Mucosa of descending colon (tissue), 3 donors: ENCODE measurements at regions not wholly inside any gene's neighbourhood (a gene's known extent, or its start where the extent isn't known, plus 50 kb on each side); places are given as distances from the start of the nearest gene placed in this dataset.

Source experiments
- ATAC-seq: fragments of 200-7000 bp; cut with Tn5 transposase; one replicate; pipeline ENCODE4 v1.9.1; 2020; ENCODE audit warnings: mild to moderate bottlenecking, moderate library complexity
- DNase-seq, 3 donors: peaks; one replicate each; pipeline ENCODE4 v3.0.0-alpha.2; 2020
- H3K36me3 ChIP-seq: fragments of 200-600 bp; one replicate; pipeline ENCODE4 v1.8.0; 2021; ENCODE audit warnings: low read depth, mild to moderate bottlenecking
- H3K4me1 ChIP-seq: fragments of 200-600 bp; one replicate; pipeline ENCODE4 v1.8.0; 2021; ENCODE audit warnings: low read depth, mild to moderate bottlenecking
- H3K4me3 ChIP-seq: fragments of 200-600 bp; one replicate; pipeline ENCODE4 v1.8.0; 2021; ENCODE audit warnings: mild to moderate bottlenecking
- H3K9me3 ChIP-seq: fragments of 200-600 bp; one replicate; pipeline ENCODE4 v1.8.0; 2021; ENCODE audit warnings: mild to moderate bottlenecking
- intact Hi-C, 2 donors: fragments of 100-400 bp; cut with DNase I in 1 of 2; cut with micrococcal nuclease in 1 of 2; formaldehyde crosslinking; loops; one replicate each; pipeline versions ENCODE4 v1.11.0 to v1.11.1; 2022; cut with DNase I, micrococcal nuclease
- TF ChIP-seq, protein P1 (sequence below): fragments of 200-600 bp; IDR thresholded peaks from one replicate; pipeline ENCODE4 v1.8.0; 2022; ENCODE audit warnings: antibody characterized with exemption, mild to moderate bottlenecking
- donor health status: DM: no; HTN: no; CAD: no; lungs with moderate emphysema.
- donor health status: DM: no; HTN: no; CAD: no.
- donor health status: DM: no; HTN: yes; CAD: no.

DNA sequence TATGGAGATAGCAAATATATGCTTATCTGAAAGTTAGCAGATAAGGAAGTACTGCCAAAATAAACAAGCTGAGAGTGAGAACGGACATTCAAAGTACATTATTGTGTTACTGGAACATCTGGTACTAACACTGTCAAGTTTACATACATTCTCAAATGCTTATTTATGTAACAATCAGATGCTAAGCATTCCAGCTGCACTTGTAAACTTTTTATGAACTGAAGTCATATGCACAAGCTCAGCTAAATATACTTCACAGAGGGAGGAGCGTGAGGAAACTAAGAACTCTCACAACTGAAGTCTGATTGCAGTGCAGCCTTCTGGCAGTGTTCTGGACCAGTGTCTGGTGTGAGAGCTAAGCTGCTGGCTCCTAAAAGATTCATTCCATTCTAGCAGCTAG is 223.7 kb upstream of the NANOGP8 start:
- intact Hi-C loops = loop anchor here in 1 of 2 donors (10.0 kb wide), 1 partner anchor 76 kb away; no protein-coding TSS in a partner anchor
- ATAC-seq (peak; percentile 86), DNase-seq (peak in 1 of 3 donors; percentile 51)
- TF ChIP-seq, protein P1, sequence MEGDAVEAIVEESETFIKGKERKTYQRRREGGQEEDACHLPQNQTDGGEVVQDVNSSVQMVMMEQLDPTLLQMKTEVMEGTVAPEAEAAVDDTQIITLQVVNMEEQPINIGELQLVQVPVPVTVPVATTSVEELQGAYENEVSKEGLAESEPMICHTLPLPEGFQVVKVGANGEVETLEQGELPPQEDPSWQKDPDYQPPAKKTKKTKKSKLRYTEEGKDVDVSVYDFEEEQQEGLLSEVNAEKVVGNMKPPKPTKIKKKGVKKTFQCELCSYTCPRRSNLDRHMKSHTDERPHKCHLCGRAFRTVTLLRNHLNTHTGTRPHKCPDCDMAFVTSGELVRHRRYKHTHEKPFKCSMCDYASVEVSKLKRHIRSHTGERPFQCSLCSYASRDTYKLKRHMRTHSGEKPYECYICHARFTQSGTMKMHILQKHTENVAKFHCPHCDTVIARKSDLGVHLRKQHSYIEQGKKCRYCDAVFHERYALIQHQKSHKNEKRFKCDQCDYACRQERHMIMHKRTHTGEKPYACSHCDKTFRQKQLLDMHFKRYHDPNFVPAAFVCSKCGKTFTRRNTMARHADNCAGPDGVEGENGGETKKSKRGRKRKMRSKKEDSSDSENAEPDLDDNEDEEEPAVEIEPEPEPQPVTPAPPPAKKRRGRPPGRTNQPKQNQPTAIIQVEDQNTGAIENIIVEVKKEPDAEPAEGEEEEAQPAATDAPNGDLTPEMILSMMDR = no peak
- no peak overlapping the region for H3K4me3 ChIP-seq
- no peaks in the 10 kb centered on the region for H3K36me3 ChIP-seq
- H3K4me1 ChIP-seq = peaks cover 26% of the 10 kb centered on the region
- no peaks in the 10 kb centered on the region for H3K9me3 ChIP-seq

DNA sequence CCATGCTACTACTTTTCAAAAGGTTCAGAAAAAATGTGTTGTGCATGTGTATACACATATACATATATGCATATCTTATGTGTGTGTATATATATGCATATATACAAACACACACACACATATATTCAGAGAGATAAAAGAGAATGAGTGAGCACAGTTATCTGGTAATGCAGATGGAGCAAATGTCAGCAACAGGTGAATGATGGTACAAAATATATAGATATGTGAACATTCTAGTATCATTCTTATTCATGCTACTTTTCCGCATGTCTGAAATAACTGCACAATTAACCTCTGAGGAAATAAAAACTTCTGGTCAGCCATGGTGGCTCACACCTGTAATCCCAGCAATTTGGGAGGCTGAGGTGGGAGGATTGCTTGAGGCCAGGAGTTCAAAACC is 222.6 kb upstream of the NANOGP8 start:
- no peaks in the 10 kb centered on the region for H3K36me3 ChIP-seq
- TF ChIP-seq, protein P1 = no peak
- H3K4me1 ChIP-seq = peaks cover 26% of the 10 kb centered on the region
- intact Hi-C loops = loop anchor here in 1 of 2 donors (10.0 kb wide), 1 partner anchor 77 kb away; no protein-coding TSS in a partner anchor
- no peaks in the 10 kb centered on the region for H3K9me3 ChIP-seq
- H3K4me3 ChIP-seq = no peak overlapping the region
- DNase-seq (no peak), ATAC-seq (no peak)

- no peaks in the 10 kb centered on the region for H3K9me3 ChIP-seq
- no peak overlapping the region for H3K4me3 ChIP-seq
- DNase-seq (no peak), ATAC-seq (peak; percentile 27)
- H3K4me1 ChIP-seq = peaks cover 25% of the 10 kb centered on the region
- intact Hi-C loops = loop anchor here in 1 of 2 donors (10.0 kb wide), 1 partner anchor 78 kb away; no protein-coding TSS in a partner anchor
- no peaks in the 10 kb centered on the region for H3K36me3 ChIP-seq
- TF ChIP-seq, protein P1 = no peak
These were observed 221.9 kb upstream of the NANOGP8 start for GRCh38 chr15:35307026-35307425.

GRCh38 chr15:35306361-35306981 is 221.4 kb upstream of the NANOGP8 start:
- DNase-seq = peak in 1 of 3 donors; percentile 72
- intact Hi-C loops = loop anchor here in 1 of 2 donors (10.0 kb wide), 1 partner anchor 78 kb away; no protein-coding TSS in a partner anchor
- no peak overlapping the region for H3K4me3 ChIP-seq
- TF ChIP-seq, protein P1 = no peak
- no peaks in the 10 kb centered on the region for H3K9me3 ChIP-seq
- peak; percentile 92 for ATAC-seq
- H3K4me1 ChIP-seq = peaks cover 24% of the 10 kb centered on the region
- H3K36me3 ChIP-seq = no peaks in the 10 kb centered on the region

GRCh38 chr15:35305946-35306345 is 220.9 kb upstream of the NANOGP8 start:
- DNase-seq = no peak

More at GRCh38 chr15:35305946-35306345, 220.9 kb upstream of the NANOGP8 start:
- Histone ChIP-seq H3K36me3 (no peaks in the 10 kb centered on the region), H3K4me3 (no peak overlapping the region), H3K9me3 (no peaks in the 10 kb centered on the region), H3K4me1 (peaks cover 24% of the 10 kb centered on the region)
- TF ChIP-seq, protein P1 = no peak
- intact Hi-C loops = loop anchor here in 1 of 2 donors (10.0 kb wide), 1 partner anchor 79 kb away; no protein-coding TSS in a partner anchor
- ATAC-seq = no peak
